NB4 (cell line): ENCODE measurements at regions not wholly inside any gene's neighbourhood (a gene's known extent, or its start where the extent isn't known, plus 50 kb on each side); places are given as distances from the start of the nearest gene placed in this dataset.
"Not testable (repeated sequence)": the region's sequence is repeated elsewhere in the genome, so short reads cannot be mapped to it uniquely, and the experiment has no call there.

ENCODE experiments used
- DNase-seq: peaks from one replicate; pipeline ENCODE4 v3.0.0; 2010; ENCODE audit warnings: low read depth
- H3K4me3 ChIP-seq: one replicate; pipeline ENCODE4 v1.5.1; 2011; ENCODE audit warnings: mild to moderate bottlenecking, low read depth, low read length, moderate library complexity
- CTCF ChIP-seq: IDR thresholded peaks from one replicate; pipeline ENCODE4 v1.5.1; 2012; ENCODE audit warnings: low read depth, low read length
- MAX ChIP-seq: IDR thresholded peaks from 2 replicates; pipeline ENCODE4 v1.6.1; 2011; ENCODE audit warnings: low read depth, low read length
- MYC ChIP-seq: IDR thresholded peaks from 2 replicates; pipeline ENCODE4 v1.6.1; 2011; ENCODE audit warnings: low read depth, low read length
- POLR2A ChIP-seq: IDR thresholded peaks from 2 replicates; pipeline ENCODE4 v1.6.1; 2011; ENCODE audit warnings: mild to moderate bottlenecking; ENCODE audit not compliant: insufficient read length; ENCODE audit errors: extremely low read depth

DNA sequence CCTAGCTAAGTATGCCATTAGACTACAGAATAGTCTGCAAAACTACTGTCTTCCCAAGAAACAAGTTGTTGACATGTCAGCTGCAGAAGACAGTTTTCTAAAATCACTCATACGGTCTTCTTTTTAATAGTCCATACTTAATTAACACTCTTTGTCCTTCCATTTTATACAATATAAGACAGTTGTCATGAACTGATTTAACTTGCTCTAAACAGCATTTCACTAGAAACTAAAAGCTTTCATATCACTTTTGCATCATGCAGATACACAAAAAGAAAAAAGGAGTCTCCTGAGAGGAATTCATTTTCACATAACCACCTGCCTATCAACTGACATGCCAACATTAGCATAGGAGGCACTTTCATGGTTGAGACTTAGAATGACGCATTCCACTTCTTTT is 1159.6 kb upstream of the CHAC2 start:
- no peak for TF ChIP-seq POLR2A
- TF ChIP-seq MAX: no peak
- TF ChIP-seq MYC: no peak
- no peak for TF ChIP-seq CTCF
- no peak overlapping the region for H3K4me3 ChIP-seq
- DNase-seq: no peak

DNA sequence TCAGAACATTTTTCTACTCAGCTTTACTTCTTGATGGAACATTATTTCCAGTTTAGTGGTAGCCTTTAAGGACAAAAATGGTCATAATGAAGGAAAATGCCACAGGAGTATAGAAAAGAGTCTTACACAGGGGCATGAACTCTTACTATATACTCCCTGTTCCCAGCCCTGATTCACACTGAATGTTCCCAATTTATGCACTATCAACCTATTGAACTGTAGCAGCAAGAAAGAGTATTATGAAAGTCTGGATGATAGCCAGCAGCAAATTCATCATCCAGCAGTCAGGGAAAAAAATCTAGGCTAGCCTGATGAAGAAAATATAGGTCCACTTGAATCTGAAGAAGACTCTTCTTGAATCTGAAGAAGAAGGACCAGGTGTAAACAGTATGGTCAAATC is 1170.3 kb upstream of the CHAC2 start:
- DNase-seq: no peak
- no peak for TF ChIP-seq POLR2A
- TF ChIP-seq MYC: no peak
- TF ChIP-seq MAX: no peak
- TF ChIP-seq CTCF: no peak
- no peak overlapping the region for H3K4me3 ChIP-seq

GRCh38 chr2:52594026-52594425 is 1173.6 kb upstream of the CHAC2 start:
- no peak for TF ChIP-seq POLR2A
- TF ChIP-seq MYC: no peak
- no peak for TF ChIP-seq CTCF
- TF ChIP-seq MAX: no peak
- no peak for DNase-seq
- no peak overlapping the region for H3K4me3 ChIP-seq

DNA sequence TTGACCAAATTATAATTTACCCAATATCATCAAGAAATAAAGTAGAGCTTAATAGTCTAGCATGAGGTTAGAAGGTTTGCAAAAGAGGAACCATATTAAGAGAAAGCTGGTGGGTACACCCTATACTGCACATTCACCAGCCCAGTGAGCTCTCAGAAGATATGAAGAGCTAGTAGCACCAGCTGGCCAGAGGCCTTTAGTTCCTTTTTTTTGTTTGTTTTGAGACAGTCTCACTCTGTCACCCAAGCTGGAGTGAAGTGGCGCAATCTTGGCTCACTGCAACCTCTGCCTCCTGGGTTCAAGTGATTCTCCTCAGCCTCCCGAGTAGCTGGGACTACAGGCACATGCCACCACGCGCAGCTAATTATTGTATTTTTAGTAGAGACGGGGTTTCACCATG is 1183.5 kb upstream of the CHAC2 start:
- DNase-seq: peak; percentile 67
- H3K4me3 ChIP-seq: not testable (repeated sequence)

- H3K4me3 ChIP-seq: no peak overlapping the region
- no peak for DNase-seq
- TF ChIP-seq MYC: no peak
- no peak for TF ChIP-seq CTCF
- no peak for TF ChIP-seq MAX
- no peak for TF ChIP-seq POLR2A
Measured at GRCh38 chr2:52572469-52572894, 1195.1 kb upstream of the CHAC2 start.

DNA sequence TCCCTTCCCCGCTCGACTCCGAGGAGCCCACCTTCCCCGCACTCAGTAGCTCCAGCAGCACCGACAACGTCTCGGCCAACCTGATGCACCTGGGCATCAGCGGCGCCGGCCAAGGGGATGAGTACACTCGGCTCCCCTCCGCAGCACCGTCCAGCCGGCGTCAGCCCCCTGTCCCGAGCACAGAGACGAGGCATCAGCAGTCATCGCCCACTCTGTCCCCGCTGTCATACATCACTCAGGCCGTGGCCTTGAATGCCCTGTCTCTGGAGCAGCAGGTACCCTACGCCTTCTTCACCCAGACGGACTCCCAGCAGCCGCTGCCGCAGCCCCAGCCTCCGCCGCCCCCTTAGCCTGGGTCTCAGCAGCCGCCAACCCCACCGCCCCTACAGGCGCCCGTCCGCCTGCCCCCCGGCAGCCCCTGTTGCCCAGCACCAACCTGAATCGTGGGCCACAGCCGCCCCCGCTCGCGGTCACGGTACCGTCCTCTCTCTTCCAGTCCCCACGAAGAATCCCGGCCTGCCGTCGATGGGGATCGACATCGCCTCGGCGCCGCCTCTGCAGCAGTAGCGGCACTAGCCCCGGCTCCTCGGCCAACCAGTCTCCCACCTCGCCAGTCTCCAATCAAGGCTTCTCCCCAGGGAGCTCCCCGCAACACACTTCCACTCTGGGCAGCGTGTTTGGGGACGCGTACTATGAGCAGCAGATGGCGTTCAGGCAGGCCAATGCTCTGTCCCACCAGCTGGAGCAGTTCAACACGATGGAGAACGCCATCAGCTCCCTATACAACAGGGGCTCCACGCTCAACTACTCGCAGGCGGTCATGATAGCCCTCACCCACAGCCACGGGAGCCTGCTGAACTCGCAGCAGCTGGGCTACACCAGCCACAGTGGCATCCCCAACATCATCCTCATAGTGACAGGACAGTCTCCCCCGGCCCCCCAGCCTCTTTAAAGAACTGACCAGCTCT is 1195.9 kb upstream of the CHAC2 start:
- no peak for TF ChIP-seq CTCF
- no peak for TF ChIP-seq MAX
- TF ChIP-seq MYC: no peak
- TF ChIP-seq POLR2A: no peak
- no peak for DNase-seq
- no peak overlapping the region for H3K4me3 ChIP-seq
